Kidney (tissue), 13 donors: ENCODE measurements at regions not wholly inside any gene's neighbourhood (a gene's known extent, or its start where the extent isn't known, plus 50 kb on each side); places are given as distances from the start of the nearest gene placed in this dataset.
"Not testable (repeated sequence)": the region's sequence is repeated elsewhere in the genome, so short reads cannot be mapped to it uniquely, and the experiment has no call there.

Experiments used
- DNase-seq, 5 donors: peaks; one replicate each; pipeline ENCODE4 v3.0.0-alpha.2; 2013 to 2020
- FAIRE-seq: peaks from 2 replicates; lab custom pipeline; 2012; peaks lifted over from hg19 to GRCh38; lab: Jason Lieb, UNC
- H3K27ac ChIP-seq, 2 donors: one replicate each; pipeline ENCODE4 v1.7.0; 2013; ENCODE audit warnings: low read depth in 2 of 2, low read length in 2 of 2, inconsistent platforms in 1 of 2
- H3K27me3 ChIP-seq: one replicate; pipeline ENCODE4 v1.7.1; 2013; ENCODE audit warnings: low read length, inconsistent platforms; ENCODE audit not compliant: control insufficient read depth, insufficient read depth
- H3K36me3 ChIP-seq, 3 donors: one replicate each; pipeline versions ENCODE4 v1.7.0 to v1.7.1; 2013; ENCODE audit warnings: low read length in 3 of 3, control low read depth in 1 of 3, inconsistent platforms in 1 of 3; ENCODE audit not compliant: insufficient read depth in 3 of 3, control insufficient read depth in 2 of 3
- H3K4me1 ChIP-seq, 3 donors: one replicate each; pipeline versions ENCODE4 v1.7.0 to v1.7.1; 2013; ENCODE audit warnings: low read length in 3 of 3, inconsistent platforms in 1 of 3, low read depth in 1 of 3; ENCODE audit not compliant: control insufficient read depth in 2 of 3, insufficient read depth in 2 of 3
- H3K4me3 ChIP-seq, 3 donors: one replicate each; pipeline versions ENCODE4 v1.7.0 to v1.8.1; 2013; ENCODE audit warnings: low read length in 3 of 3, control low read depth in 1 of 3, inconsistent platforms in 1 of 3
- H3K9ac ChIP-seq, 3 donors: one replicate each; pipeline versions ENCODE4 v1.7.0 to v1.7.1; 2013; ENCODE audit warnings: low read length in 3 of 3, control low read depth in 1 of 3, inconsistent platforms in 1 of 3
- H3K9me3 ChIP-seq, 3 donors: one replicate each; pipeline versions ENCODE4 v1.7.0 to v1.7.1; 2013; ENCODE audit warnings: low read length in 3 of 3, control low read depth in 1 of 3, inconsistent platforms in 1 of 3; ENCODE audit not compliant: control insufficient read depth in 2 of 3, insufficient read depth in 1 of 3
- CTCF ChIP-seq: IDR thresholded peaks from 3 replicates; pipeline ENCODE4 v1.5.1; 2012; ENCODE audit warnings: mild to moderate bottlenecking, moderate library complexity, borderline replicate concordance; ENCODE audit not compliant: insufficient read depth; ENCODE audit errors: extremely low read depth
- intact Hi-C: fragments of 100-400 bp; cut with DNase I; formaldehyde crosslinking; loops from one replicate; pipeline ENCODE4 v1.11.1; 2022
- donor health status: control.
- donor health status: control.
- donor health status: control.
- donor health status: control.
- donor health status: control.
- donor health status: DM: yes; HTN: yes; CAD: no.
- donor health status: Normal renal cell carcinoma (clear cell type).

- peak; percentile 43 for TF ChIP-seq CTCF
- peak in 3 of 5 donors; percentile 29 to 82 (median 64) for DNase-seq
- Histone ChIP-seq H3K27me3 (no peaks in the 10 kb centered on the region), H3K4me1 (peaks cover 0 to 3% (median 0%) of the 10 kb centered on the region in 3 donors), H3K4me3 (no peak overlapping the region), H3K9ac (no peak overlapping the region), H3K27ac (no peak overlapping the region), H3K9me3 (no peaks in the 10 kb centered on the region), H3K36me3 (no peaks in the 10 kb centered on the region)
- FAIRE-seq: peak; percentile 30
- intact Hi-C loops: no loop called here
Observed at GRCh38 chr13:89066868-89067466, 1395.8 kb downstream of the SLITRK5 start.

GRCh38 chr13:89072979-89073378 is 1401.8 kb downstream of the SLITRK5 start:
- Histone ChIP-seq H3K4me3 (no peak overlapping the region), H3K27me3 (no peaks in the 10 kb centered on the region), H3K36me3 (no peaks in the 10 kb centered on the region), H3K9ac (no peak overlapping the region), H3K9me3 (no peaks in the 10 kb centered on the region), H3K4me1 (no peaks in the 10 kb centered on the region), H3K27ac (no peak overlapping the region)
- DNase-seq: no peak
- no peak for FAIRE-seq
- intact Hi-C loops: no loop called here
- TF ChIP-seq CTCF: no peak

GRCh38 chr13:89076622-89077021 is 1405.5 kb downstream of the SLITRK5 start:
- H3K9ac ChIP-seq: no peak overlapping the region
- H3K4me3 ChIP-seq: no peak overlapping the region
- DNase-seq: no peak
- FAIRE-seq: no peak
- H3K9me3 ChIP-seq: no peaks in the 10 kb centered on the region
- H3K36me3 ChIP-seq: no peaks in the 10 kb centered on the region
- no peaks in the 10 kb centered on the region for H3K27me3 ChIP-seq
- H3K27ac ChIP-seq: no peak overlapping the region
- TF ChIP-seq CTCF: no peak
- H3K4me1 ChIP-seq: no peaks in the 10 kb centered on the region
- intact Hi-C loops: no loop called here

- intact Hi-C loops: no loop called here
- no peaks in the 10 kb centered on the region for H3K36me3 ChIP-seq
- no peak for FAIRE-seq
Observed at GRCh38 chr13:89082623-89083022, 1411.5 kb downstream of the SLITRK5 start.

GRCh38 chr13:89088107-89088506 is 1416.9 kb downstream of the SLITRK5 start:
- intact Hi-C loops, H3K36me3 ChIP-seq, DNase-seq, H3K27me3 ChIP-seq, FAIRE-seq, H3K9me3 ChIP-seq, H3K4me3 ChIP-seq, H3K27ac ChIP-seq, H3K4me1 ChIP-seq, H3K9ac ChIP-seq: not testable (repeated sequence)

More at GRCh38 chr13:89082623-89083022, 1411.5 kb downstream of the SLITRK5 start:
- H3K4me1 ChIP-seq: no peaks in the 10 kb centered on the region
- H3K9ac ChIP-seq: no peak overlapping the region
- H3K27ac ChIP-seq: no peak overlapping the region
- no peaks in the 10 kb centered on the region for H3K9me3 ChIP-seq
- no peaks in the 10 kb centered on the region for H3K27me3 ChIP-seq
- no peak overlapping the region for H3K4me3 ChIP-seq
- no peak for DNase-seq
- no peak for TF ChIP-seq CTCF
